Lower leg skin (tissue), 4 donors: ENCODE measurements at regions not wholly inside any gene's neighbourhood (a gene's known extent, or its start where the extent isn't known, plus 50 kb on each side); places are given as distances from the start of the nearest gene placed in this dataset.

Experiments used
- DNase-seq, 2 donors: peaks; one replicate each; pipeline ENCODE4 v3.0.0-alpha.2; 2019; ENCODE audit warnings: low spot score in 2 of 2
- H3K4me3 ChIP-seq: fragments of 200-600 bp; sonication (generic); 2 replicates; pipeline ENCODE4 v1.5.1; 2017; ENCODE audit warnings: mild to moderate bottlenecking, low read depth; ENCODE audit not compliant: poor library complexity, severe bottlenecking
- CTCF ChIP-seq, 3 donors: fragments of 450-650 bp; IDR thresholded peaks; one replicate each; pipeline ENCODE4 v1.5.1; 2016; ENCODE audit warnings: antibody characterized with exemption in 3 of 3, mild to moderate bottlenecking in 3 of 3, moderate library complexity in 2 of 3
- POLR2A ChIP-seq, 2 donors: fragments of 450-650 bp; IDR thresholded peaks; one replicate each; pipeline ENCODE4 v1.6.1; 2016 to 2017; ENCODE audit warnings: antibody characterized with exemption in 2 of 2, mild to moderate bottlenecking in 1 of 2, moderate library complexity in 1 of 2
- WGBS, 2 donors: methylation state at CpG; one replicate each; pipeline ENCODE4 v1.1.5; 2018; 5-methylcytosine and 5-hydroxymethylcytosine counted together
- intact Hi-C: fragments of 100-400 bp; cut with DNase I; formaldehyde crosslinking; loops from one replicate; pipeline ENCODE4 v1.15.0; 2023; ENCODE audit warnings: low total_unique reads

GRCh38 chr2:168357797-168358472 is 98.1 kb upstream of the CERS6 start:
- intact Hi-C loops, result no loop called here
- no peak for DNase-seq
- TF ChIP-seq CTCF (IDR thresholded peaks at IDR 0.05) (no peak), POLR2A (IDR thresholded peaks at IDR 0.05) (no peak)
- H3K4me3 ChIP-seq, result no peak overlapping the region
- WGBS, 2 donors, result 61 to 62% methylated on average over 3 of the region's 3 CpGs

GRCh38 chr2:168359082-168359481 is 97.0 kb upstream of the CERS6 start:
- TF ChIP-seq CTCF (IDR thresholded peaks at IDR 0.05) (no peak), POLR2A (IDR thresholded peaks at IDR 0.05) (no peak)
- no peak overlapping the region for H3K4me3 ChIP-seq
- intact Hi-C loops, result no loop called here
- DNase-seq, result no peak
- 90 to 98% methylated on average over 1 of the region's 1 CpG for WGBS, 2 donors

- TF ChIP-seq POLR2A (IDR thresholded peaks at IDR 0.05) (no peak), CTCF (IDR thresholded peaks at IDR 0.05) (no peak)
- no peak for DNase-seq
- H3K4me3 ChIP-seq, result no peak overlapping the region
- intact Hi-C loops, result no loop called here
- 91% methylated on average over 4 of the region's 4 CpGs for WGBS, 2 donors
Measured at GRCh38 chr2:168363347-168364092, 92.6 kb upstream of the CERS6 start.

- no peak for DNase-seq
- intact Hi-C loops, result no loop called here
- WGBS, 2 donors, result 85 to 90% methylated on average over 6 of the region's 6 CpGs
Measured at GRCh38 chr2:168365094-168365621, 90.9 kb upstream of the CERS6 start.

GRCh38 chr2:168369031-168369430 is 87.0 kb upstream of the CERS6 start:
- DNase-seq, result no peak
- H3K4me3 ChIP-seq, result no peak overlapping the region
- WGBS, 2 donors, result 73 to 87% methylated on average over 2 of the region's 2 CpGs
- intact Hi-C loops, result no loop called here
- TF ChIP-seq CTCF (IDR thresholded peaks at IDR 0.05) (no peak), POLR2A (IDR thresholded peaks at IDR 0.05) (no peak)

More at GRCh38 chr2:168365094-168365621, 90.9 kb upstream of the CERS6 start:
- H3K4me3 ChIP-seq, result no peak overlapping the region
- TF ChIP-seq POLR2A (IDR thresholded peaks at IDR 0.05) (no peak), CTCF (IDR thresholded peaks at IDR 0.05) (no peak)
